H1 (cell line): ENCODE measurements at regions not wholly inside any gene's neighbourhood (a gene's known extent, or its start where the extent isn't known, plus 50 kb on each side); places are given as distances from the start of the nearest gene placed in this dataset.

Experiments
- EZH2 ChIP-seq: fragments of 200-600 bp; sonication (generic); IDR thresholded peaks from 2 replicates; pipeline ENCODE4 v1.7.1; 2012; ENCODE audit warnings: low read depth, mild to moderate bottlenecking, moderate library complexity, low read length, inconsistent platforms; ENCODE audit not compliant: severe bottlenecking
- POLR2AphosphoS5 ChIP-seq: IDR thresholded peaks from 2 replicates; pipeline ENCODE4 v1.6.1; 2011; ENCODE audit warnings: low read depth, low read length
- SP1 ChIP-seq: IDR thresholded peaks from 2 replicates; pipeline ENCODE4 v1.6.1; 2011; ENCODE audit warnings: low read depth, low read length
- ZNF274 ChIP-seq: IDR thresholded peaks from 2 replicates; pipeline ENCODE4 v1.7.0; 2012; ENCODE audit warnings: low read length, borderline replicate concordance; ENCODE audit errors: extremely low read depth
- TF ChIP-seq, protein P1 (sequence below), 3 experiments: IDR thresholded peaks; 1 replicate in 2 of 3; 2 replicates in 1 of 3; pipeline versions ENCODE4 v1.5.1 to v1.6.1; 2011; ENCODE audit warnings: low read length in 3 of 3, mild to moderate bottlenecking in 3 of 3, inconsistent platforms in 2 of 3, low read depth in 1 of 3, moderate library complexity in 1 of 3; ENCODE audit not compliant: insufficient read depth in 1 of 3; ENCODE audit errors: control extremely low read depth in 1 of 3

DNA sequence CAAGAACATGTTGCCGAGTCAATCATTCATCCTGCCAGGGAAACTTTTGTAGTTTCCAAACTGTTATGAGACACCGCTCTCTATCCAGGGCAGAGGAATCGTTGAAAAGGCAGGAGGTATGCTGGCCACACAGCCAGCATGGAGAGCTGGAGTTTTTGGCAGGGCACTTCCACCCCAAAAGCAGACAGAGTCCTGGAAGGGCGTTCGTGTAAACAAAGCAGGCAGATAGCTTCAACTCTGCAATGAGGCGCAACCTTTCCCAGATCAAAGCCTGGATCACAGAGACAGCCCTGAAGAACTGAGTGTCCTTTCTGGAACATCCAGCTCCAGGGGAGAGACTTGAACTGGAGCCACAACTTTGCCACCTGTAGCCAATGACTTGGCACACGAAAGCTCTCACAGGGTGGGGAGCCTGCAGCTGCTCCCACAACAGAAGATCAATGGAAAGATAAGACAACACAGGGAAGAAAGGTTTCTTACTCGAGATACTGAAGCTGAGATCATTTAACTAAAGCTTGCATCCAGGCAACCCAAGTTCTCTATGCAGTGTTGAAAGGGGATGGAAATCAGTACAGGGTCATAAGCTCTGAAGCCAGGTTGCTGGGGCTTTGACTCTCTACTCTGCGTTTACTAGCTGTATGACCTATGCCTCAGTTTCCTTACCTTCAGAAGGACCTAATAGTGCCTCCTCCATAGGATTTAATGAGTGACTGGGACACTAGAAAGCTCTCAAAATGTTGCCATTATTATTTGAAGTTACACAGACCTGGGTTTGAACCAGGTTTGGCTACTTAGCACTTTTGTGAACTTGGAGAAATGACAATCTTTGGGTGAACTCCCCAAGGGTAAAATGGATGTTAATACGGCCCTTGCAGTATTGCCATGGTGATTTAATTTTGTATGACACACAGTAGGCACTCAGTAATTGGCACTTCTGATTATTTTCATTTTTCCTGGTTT, 434.8 kb upstream of the NPVF start:
- TF ChIP-seq ZNF274, result no peak
- TF ChIP-seq POLR2AphosphoS5, result no peak
- TF ChIP-seq SP1, result no peak
- TF ChIP-seq EZH2, result no peak
- TF ChIP-seq, protein P1, sequence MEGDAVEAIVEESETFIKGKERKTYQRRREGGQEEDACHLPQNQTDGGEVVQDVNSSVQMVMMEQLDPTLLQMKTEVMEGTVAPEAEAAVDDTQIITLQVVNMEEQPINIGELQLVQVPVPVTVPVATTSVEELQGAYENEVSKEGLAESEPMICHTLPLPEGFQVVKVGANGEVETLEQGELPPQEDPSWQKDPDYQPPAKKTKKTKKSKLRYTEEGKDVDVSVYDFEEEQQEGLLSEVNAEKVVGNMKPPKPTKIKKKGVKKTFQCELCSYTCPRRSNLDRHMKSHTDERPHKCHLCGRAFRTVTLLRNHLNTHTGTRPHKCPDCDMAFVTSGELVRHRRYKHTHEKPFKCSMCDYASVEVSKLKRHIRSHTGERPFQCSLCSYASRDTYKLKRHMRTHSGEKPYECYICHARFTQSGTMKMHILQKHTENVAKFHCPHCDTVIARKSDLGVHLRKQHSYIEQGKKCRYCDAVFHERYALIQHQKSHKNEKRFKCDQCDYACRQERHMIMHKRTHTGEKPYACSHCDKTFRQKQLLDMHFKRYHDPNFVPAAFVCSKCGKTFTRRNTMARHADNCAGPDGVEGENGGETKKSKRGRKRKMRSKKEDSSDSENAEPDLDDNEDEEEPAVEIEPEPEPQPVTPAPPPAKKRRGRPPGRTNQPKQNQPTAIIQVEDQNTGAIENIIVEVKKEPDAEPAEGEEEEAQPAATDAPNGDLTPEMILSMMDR (IDR thresholded peaks at IDR 0.05; ENCODE audit: control extremely low read depth in 1 of 3, insufficient read depth in 1 of 3, low read depth in 1 of 3, low read length in 3 of 3), result no peak
